NT2/D1 (cell line): ENCODE measurements at regions not wholly inside any gene's neighbourhood (a gene's known extent, or its start where the extent isn't known, plus 50 kb on each side); places are given as distances from the start of the nearest gene placed in this dataset.

ENCODE experiments used
- SUZ12 ChIP-seq: IDR thresholded peaks from 2 replicates; pipeline ENCODE4 v1.6.1; 2011; ENCODE audit not compliant: insufficient read length, insufficient read depth; ENCODE audit errors: extremely low read depth
- ZNF274 ChIP-seq: IDR thresholded peaks from 2 replicates; pipeline ENCODE4 v1.6.1; 2011; ENCODE audit warnings: mild to moderate bottlenecking, low read depth, low read length

- TF ChIP-seq ZNF274, result no peak
- no peak for TF ChIP-seq SUZ12
These were observed 107.5 kb downstream of the GLUD2 start for GRCh38 chrX:121154858-121155404.
